HG03060 (cell line): ENCODE measurements at regions not wholly inside any gene's neighbourhood (a gene's known extent, or its start where the extent isn't known, plus 50 kb on each side); places are given as distances from the start of the nearest gene placed in this dataset.

Experiments used
- ATAC-seq: cut with Tn5 transposase; IDR thresholded peaks from one replicate; pipeline ENCODE4 v1.9.1; 2021; ENCODE audit warnings: low read depth, moderate number of reproducible peaks; ENCODE audit not compliant: unreplicated experiment

GRCh38 chr9:108101410-108101809, 611.8 kb upstream of the KLF4 start:
- no peak for ATAC-seq

- no peak for ATAC-seq
Measured at GRCh38 chr9:108100571-108100970, 611.0 kb upstream of the KLF4 start.

GRCh38 chr9:108099854-108100253, 610.3 kb upstream of the KLF4 start:
- ATAC-seq = no peak

DNA sequence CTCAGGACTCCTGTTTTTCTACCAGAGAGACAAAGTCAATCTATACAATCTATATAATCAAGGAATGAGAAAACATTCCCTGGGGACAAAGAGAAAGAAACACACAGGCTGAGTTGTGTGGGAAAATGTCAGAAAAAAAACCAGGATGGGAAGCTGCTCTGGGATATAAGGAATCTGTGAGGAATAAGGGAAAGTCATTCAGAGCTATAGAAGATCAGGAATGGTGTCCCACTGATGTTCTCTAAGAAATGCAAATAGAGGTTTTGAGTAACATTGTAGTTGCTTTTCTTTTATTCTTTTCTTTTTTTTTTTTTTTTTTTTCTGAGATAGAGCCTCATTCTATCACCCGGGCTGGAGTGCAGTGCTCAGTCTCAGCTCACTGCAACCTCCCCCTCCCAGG, 605.9 kb upstream of the KLF4 start:
- ATAC-seq = no peak

GRCh38 chr9:108094676-108094993, 605.1 kb upstream of the KLF4 start:
- no peak for ATAC-seq

DNA sequence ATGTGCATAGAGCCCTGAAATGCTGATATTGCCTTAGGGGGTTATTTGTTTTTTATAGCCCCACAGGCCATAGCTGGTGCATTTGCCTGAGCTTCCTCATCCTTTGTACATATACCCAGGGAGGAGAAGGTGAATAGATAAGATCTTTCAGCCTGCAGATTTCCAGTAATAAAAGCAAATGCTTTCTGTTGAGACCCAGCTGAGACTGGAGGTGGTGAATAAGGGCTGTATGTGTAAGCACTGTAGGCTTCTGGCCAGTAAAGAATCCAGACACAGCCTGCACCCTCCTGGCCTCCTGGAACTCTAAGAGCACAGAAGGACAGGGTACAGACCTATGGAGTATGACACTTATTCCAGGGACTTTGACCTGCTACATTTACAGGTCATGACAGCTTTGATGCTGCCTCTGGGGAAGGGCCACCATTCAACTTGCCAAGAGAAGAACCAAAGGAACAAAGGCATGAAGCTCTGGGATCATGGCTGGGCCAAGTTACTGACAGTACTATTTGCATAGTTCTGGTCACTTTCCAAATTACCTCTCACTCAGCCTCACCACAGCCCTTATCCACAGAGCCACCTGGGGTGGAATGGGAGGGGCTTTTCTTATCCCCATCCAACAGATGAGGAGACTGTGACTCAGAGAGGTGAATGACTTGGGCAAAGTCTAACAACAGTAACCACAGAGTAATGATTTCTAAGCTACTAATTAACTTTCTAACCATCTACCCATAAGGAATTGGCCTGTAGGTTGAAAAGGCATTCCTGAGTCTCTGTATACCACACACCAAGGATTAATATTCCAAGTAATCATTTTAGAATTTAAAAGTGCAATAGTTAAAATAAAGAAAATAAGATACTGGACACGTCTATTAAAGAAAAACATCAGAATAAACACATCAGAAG, 604.5 kb upstream of the KLF4 start:
- ATAC-seq = no peak

DNA sequence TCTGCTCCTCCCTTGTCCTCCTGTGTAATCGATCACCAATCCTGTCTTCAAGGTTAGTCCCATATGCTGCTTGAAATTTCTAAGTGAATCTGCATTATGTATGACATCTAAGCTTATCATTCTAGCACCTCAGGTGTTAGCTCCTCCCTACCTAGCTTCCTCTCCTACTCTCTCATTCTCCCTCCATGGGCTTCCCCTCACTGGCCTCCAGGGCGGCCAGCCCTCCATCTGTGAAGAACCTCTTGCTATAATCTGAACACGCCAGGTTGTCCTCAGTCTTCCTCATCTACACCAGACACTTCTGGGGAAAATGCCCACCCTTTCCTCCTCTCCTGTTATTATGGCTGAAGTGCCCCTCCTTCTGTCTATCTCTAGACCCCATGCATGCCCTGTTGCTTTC, 599.3 kb upstream of the KLF4 start:
- ATAC-seq = no peak

GRCh38 chr9:108087781-108088180, 598.2 kb upstream of the KLF4 start:
- no peak for ATAC-seq

- ATAC-seq = no peak
Measured at GRCh38 chr9:108086624-108087023, 597.1 kb upstream of the KLF4 start.

- ATAC-seq = no peak
Measured at GRCh38 chr9:108085294-108085693, 595.7 kb upstream of the KLF4 start.

DNA sequence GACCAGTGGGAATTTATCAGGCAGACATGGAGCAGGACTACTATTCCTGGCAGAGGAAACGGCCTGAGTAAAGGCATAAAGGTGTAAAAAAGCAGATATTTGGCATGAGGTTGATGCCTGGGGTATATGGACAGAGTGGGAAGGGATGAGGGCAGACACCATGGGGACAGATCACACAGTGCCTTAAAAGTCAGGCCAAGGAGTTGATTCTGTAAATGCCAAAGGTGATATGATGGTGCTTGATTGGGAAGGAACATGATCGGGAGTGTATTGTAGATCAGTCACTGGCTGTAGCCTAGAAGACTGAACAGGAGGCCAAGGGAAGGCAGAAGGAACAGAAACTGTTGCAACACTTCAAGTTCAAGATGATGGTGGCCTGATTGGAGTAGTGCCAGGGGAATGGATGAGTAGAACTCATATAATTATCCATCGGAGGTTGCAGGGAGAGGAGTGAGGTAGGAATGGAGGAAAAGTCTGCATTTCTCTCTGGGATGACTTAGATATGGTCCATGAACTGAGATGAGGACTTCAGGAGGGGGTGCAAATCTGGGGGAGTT, 594.3 kb upstream of the KLF4 start:
- no peak for ATAC-seq

DNA sequence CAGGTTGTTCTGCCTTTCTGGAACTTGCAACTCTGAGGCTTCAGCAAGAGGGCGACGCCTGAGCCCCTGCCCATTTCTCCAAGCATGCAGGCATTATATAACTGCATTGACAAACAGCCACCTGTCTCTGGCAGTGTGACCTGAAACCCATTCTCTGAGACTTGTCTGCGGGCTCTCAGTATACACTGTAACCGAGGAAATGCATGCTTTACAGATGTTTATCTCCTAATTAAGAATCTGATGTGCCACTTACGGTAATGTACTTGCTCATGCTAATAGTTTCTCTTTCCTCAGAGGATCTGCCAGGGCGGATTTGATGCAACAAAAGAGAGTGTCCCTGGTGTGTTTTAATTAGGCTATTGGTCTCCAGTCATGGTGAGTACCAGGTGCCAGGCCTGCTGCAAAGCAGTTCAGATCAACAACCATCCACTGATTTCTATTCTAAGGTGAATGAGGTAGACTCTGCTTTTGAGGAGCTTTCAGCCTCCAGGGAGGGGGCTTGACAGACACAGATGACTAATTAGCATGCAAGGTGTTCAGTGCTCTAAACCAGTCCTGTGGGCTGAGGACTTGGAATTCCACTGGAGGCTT, 593.7 kb upstream of the KLF4 start:
- no peak for ATAC-seq

- no peak for ATAC-seq
Measured at GRCh38 chr9:108081112-108081511, 591.5 kb upstream of the KLF4 start.

DNA sequence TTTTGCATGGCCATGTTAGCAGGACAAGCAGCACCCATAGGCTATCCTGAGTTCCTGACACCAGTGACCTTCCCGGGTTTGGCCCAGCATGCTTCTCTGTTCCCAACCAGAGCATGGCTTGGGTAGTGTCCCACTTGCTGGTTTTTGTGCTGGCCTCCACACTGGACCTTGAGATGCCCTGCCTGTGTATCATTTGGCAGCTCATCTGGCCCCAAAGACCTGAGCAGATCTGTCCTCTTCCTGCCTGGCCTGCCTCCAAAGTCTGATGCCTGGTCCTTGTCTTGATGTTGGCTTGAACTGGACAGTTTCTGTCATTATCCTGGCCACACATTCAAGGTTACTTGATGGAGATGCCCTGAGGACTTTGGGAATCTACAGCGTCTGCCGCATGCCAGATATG, 590.7 kb upstream of the KLF4 start:
- no peak for ATAC-seq

- ATAC-seq = no peak
Measured at GRCh38 chr9:108078811-108079210, 589.2 kb upstream of the KLF4 start.

DNA sequence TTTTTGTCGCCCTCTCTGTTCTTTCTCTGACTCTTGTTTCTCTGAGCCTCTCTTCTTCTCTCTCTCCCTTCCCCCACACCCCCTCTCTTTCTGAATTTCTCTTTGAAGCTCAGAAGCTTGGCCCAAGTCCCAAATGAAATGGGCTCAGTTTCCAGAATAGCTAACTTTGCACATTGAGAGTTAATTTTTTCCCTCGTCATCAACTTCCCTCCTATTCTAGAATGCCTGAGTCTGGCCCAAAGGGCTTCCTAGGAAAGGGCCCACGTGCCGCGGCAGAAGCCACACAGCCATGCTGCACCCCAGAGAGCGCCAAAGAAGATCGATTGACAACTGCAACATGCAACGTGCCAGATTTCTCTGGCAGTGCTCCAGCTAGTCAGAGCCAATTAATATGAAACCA, 588.8 kb upstream of the KLF4 start:
- no peak for ATAC-seq

DNA sequence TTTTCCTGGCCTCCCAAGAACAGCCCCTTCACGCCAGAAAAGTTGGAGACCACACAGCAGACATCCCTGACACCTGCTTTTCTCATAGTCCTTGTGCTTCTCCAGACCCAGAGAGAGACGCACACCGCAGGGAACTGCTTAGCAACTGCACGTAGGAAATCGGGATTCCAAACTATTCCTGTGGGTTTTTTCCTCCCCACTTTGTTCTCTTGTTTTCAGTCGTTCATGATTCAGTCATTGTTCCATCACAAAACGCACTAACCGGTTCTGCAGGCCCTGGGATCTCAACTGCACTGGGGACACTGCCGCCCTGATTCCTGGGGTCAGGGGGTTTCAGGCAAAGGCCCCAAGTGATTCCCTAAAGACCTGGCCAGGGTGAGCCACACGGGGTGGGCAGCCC, 588.0 kb upstream of the KLF4 start:
- ATAC-seq = no peak

DNA sequence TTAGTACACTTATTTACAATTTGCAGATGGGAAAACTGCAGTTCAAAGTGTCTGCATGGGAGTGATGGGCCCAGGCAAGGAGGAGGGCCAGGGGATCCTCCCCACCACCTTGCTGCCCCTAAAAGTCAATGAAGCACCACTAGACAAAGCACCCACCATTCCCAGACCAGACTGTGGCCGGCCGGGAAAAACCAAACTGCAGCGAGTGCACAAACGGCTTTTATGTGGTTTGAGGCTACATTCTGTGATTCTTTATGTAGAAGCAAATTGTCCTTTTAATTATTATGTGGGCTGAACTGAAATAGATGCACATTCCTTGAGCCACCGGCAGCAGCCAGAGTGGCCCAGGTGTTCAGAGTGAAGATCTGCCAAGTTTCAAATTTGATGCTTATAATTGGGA, 585.3 kb upstream of the KLF4 start:
- no peak for ATAC-seq

DNA sequence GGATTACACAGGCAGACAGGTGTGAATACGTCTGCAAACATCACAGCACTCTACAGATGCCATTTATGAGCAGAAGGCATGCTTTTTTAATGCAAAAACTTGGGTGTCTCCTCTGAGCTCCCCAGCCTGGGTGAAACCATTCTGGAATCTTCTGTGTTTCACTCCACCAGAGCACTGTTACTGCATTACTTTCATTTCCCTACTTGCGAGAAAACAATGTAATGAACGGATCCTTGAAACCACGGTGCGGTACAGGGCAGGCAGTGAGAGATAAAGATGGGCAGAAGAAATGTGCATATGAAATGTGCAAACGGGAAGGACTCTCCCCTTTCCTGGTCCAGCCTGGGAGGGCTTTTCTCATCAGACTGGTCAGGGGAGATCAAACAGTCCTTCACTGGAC, 584.3 kb upstream of the KLF4 start:
- ATAC-seq = no peak

DNA sequence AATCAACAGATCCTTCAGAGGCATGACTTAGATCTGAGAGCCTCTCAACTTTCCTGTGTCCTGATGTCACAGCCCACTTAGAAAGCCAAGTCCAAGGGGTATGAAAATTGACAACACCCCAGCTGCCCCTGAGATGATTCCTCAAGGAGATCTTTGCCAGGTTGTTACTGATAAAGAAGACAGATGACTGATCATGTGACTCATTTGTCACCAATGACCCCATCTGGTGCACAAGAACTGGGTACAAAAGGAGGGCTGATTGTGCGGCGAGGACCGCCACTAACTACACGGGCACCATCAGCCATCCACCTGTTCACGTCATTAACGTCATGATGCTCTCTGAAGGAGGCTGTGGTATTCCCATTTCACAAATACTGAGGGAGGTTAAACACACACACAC, 583.2 kb upstream of the KLF4 start:
- no peak for ATAC-seq

- ATAC-seq = no peak
Measured at GRCh38 chr9:108070861-108071260, 581.3 kb upstream of the KLF4 start.

- no peak for ATAC-seq
Measured at GRCh38 chr9:108069991-108070390, 580.4 kb upstream of the KLF4 start.
